Activated CD4-positive, alpha-beta T cell treated with anti-CD3 and anti-CD28 coated beads, Interleukin-2, Interleukin-4, amounts not matched to agents 100 ng/mL and 50 ng/mL, durations not matched to agents 16 hours and 8 hours (primary cell): ENCODE measurements at regions not wholly inside any gene's neighbourhood (a gene's known extent, or its start where the extent isn't known, plus 50 kb on each side); places are given as distances from the start of the nearest gene placed in this dataset.
"Not testable (repeated sequence)": the region's sequence is repeated elsewhere in the genome, so short reads cannot be mapped to it uniquely, and the experiment has no call there.

Experiments used
- DNase-seq: peaks from one replicate; pipeline ENCODE4 v3.0.0-alpha.2; 2020; ENCODE audit warnings: low spot score

DNA sequence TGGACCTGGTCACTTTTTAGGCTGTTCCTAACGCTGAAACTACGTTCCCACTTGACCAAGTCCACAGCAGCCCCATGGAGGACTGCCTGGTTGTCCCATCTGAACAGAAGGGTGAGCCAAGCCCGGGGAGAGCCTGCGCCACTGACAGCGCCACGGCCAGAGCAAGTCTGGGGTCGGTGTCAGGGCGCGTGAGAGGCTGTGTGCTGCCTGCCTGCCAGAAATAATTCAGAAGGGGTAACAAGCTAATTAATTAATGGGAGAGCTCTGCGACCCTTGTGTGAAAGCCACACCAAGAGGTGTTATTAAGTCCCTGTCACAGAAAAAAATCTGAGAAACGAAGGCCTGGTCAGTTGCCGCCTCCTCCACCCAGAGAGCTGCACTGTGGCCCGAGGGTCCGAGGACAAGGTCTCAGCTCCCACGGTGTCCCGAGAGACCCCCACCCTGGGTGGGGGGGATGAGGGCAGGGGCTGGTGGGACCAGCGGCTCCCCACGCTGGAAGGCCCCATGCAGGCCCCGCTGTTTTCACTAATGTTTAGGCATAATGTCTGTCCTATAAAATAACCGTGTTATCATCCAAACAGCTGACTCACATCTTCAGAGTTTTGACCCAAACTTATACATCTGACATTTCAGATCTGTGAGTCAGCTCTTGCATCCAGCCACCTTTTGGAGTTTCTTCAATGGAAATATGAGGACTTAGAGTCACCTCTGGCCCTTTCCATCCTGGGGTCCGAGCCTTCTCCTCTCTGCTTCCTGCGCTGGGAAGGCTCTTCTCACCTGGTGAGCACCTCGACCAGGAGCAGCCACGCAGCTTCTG is 58.5 kb downstream of the DLL1 start:
- no peak for DNase-seq

DNA sequence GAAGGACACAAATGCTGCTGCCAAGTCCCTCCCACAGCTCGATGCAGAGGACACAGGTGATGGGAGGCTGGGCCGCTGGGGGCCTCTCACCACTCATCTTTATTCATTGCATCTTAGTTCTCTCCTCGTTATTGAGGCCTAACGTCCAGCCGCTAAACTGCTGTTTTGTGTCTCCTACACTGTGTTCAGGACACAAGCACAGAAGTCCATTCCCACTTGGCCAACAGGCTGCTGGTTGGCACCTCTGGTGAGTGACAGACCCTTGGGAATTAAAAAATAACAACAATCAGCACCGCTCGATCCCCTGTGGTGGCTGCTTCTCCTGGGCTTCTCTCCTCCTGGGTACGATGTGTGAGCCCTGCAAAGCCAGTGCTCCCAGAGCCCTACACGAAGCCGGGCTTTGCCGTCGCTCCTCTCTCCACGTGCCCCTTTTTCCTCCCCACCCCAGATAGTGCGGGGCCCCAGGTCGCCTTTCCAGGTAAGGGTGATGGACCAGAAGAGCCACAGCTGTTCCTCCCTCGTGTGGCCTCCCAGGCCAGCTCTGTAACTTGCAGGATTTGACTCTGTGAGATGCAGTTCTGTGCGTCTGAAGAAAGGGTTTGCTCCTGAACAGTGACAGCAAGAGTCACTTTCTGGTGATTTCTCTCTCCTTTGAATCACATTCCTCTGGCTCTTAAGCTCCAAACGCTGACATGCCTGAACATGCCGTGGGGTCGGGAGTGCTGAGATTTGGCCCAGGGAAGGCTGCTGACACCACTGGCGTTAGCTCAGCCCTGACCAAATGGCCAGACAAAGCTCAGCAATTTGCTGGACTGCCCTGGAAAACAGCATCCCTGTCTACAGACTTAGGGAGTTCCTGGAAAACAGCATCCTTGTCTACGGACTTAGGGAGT is 59.3 kb downstream of the DLL1 start:
- DNase-seq = no peak

DNA sequence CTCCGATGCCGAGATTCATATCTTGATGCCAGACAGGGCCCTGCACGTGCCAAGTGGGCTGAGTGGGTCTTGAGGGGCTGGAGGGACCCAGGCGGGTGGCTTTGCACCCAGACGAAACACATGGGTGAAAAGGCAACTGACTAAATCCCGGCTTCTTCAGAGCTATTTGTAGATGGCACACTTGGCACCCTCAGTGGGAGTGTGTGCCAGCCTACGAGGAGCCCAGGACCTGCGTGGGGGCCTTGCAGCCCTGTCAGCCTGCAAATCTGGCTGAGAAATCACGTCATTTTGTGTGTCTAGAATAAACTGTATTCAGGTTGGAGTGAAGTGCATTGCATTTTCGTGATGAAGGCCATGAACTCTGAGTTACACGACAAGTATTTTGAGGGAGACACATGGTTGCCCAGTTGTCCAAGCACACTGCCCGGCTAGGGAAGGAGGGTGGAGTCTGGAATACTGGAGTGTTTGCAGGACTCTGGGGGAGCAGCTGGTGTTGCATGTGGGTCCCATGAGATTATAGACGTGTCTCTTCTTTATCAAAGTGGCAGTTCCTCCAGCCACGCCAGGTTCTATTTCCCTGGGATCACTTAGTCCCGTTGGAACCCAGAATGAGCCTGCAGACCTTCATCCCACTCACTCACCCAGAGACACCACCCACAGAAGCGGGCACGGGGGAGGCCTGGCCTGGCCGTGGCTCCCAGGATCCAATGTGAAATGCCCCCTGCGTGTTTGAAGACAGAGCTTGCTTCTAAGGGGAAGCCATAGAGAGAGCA is 60.2 kb downstream of the DLL1 start:
- no peak for DNase-seq

DNA sequence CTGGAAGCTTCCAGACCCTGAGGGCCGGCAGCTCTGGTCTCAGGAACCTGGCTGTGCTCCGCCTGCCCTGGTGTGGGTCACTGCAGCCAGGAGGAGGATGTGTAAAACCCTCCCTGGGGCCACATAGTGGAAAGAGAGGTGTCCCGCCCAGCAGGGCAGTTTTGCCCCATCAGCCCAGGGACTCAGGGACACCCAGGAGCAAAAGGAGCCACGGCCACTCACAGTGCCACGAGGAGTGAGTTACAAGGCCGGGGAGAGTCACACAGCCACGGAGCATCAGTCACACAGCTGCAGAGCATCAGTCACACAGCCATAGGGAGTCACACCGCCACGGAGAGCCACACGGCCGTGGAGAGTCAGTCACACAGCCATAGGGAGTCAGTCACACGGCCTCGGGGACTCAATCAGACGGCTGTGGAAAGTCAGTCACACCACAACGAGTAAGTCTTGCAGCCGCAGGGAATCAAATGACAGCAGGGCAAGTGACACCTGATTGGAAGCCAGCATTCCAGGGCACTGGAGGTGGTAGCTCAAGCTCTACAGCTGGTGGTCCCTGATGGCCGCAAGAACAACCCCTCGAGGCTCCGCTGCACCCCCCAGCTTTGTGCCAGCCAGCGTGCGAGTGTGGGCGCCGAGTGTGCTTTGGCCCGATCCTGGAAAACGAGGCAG is 60.9 kb downstream of the DLL1 start:
- no peak for DNase-seq

DNA sequence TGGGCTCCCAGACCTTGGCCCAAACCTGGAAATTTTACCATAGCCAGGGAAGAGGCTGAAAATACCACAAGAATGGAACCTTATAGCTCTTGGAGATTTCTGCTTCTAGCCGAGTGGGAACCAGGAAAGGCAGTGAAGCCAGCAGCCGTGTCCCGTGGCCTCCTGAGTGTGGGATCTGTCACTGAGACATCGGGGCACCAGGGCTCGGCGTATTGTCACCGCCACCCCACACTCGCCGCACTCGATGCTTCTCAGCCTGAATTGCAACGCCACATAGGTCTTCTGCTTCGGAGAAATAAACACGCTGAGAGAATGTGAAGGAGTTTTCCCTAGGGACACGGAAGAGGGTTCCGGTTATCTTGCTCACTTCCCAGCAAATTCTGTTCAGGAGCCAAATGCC is 61.5 kb downstream of the DLL1 start:
- DNase-seq = no peak

DNA sequence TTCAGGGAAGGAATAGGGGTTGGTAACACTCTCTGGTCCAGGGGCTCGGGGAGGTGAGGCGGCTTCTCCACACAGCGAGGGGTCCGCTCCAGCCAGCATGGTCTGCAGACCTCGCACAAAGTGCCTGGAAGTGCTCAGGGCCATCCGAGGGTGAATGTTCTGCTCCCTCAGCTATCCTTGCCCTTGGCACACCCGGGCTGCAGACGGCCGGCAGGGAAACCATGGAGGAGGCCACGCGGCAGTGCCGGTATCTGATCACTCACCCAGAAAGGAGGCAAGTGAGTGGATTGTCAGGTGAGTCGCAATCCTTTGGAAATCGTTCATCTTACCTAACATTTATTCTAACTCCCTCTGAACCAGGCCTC is 62.0 kb downstream of the DLL1 start:
- DNase-seq = no peak

DNA sequence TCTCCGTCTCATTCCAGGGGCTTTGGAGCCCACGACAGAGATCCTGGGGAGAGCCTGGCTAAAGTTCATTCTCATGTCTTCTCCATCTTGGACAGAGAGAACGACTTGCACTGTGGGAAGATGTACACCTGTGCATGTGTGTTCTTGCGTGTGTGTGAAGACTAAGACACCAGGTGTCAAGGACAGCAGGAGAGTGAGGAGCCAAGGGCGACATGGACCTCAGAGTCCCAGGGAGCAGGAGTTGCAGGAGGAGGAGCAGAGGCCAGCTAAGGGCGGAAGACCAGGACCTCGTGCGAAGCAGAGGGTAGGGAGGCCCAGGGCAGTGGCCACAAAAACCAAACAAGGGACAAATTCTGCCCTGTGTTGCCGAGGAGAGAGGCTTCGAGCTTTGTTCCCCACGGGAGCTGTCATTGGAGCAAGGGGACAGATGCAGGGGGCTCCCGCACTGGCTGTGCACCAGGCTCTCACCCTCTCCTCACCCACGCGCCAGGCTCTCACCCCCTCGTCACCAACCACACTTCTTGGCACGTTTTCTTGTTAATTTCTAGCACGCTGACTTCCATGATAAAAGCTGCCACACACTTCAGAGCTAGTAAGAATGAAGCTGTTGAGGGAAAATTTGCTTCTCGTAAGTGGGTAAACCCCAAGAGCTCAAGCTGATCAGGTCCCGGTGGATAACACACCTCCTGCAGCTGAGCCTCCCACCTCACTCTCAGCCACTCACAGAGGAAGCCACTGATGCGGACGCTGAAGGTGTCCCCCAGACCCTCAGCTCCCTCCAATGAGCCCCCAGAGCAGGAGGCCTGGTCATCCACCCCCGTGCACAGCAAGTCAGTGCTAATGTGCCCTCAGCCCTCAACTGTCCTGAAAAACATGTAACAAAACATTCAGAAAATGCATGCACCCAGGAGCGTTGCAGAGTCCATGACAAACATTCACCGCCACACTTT is 62.6 kb downstream of the DLL1 start:
- no peak for DNase-seq

DNA sequence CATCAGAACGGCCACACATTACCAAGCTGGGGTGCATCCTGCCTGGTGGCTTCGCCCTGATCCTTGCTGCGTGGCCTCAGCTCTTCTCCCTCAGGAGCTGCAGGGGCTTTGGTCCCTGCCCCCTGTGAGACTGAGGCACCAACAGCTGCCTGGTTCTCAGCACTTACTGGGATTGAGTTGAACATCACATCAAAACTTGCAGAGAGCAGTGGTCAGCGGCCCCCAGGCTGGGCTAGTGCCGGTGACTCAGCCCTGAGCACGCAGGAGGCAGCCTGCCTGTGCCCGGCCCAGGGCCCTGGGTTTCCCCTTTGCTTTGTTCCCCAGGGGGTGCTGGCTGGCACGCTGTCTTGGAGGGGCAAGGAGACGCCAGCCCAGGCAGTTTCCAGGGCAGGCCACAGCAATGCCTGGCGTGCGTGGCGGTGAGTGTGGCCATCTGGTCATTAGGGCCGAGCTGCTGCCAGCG is 63.3 kb downstream of the DLL1 start:
- DNase-seq = no peak

DNA sequence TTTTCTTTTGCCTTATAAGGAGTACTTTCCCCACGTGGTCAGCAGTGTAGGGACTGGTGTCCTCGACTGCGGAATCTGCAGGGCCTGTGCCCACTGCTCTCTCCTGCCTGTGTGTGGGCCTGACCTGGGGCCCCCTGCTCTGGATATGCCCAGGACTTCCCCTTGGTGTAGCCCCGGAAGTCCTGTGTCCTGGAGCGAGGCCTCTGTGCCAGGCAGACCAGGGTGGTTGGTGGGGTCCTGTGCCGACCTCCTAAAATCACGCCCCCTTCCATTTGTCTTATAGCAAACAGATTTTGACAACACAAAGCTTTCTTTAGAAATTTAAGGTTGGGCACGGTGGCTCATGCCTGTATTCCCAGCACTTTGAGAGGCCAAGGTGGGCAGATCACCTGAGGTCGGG is 64.2 kb downstream of the DLL1 start:
- DNase-seq = no peak

DNA sequence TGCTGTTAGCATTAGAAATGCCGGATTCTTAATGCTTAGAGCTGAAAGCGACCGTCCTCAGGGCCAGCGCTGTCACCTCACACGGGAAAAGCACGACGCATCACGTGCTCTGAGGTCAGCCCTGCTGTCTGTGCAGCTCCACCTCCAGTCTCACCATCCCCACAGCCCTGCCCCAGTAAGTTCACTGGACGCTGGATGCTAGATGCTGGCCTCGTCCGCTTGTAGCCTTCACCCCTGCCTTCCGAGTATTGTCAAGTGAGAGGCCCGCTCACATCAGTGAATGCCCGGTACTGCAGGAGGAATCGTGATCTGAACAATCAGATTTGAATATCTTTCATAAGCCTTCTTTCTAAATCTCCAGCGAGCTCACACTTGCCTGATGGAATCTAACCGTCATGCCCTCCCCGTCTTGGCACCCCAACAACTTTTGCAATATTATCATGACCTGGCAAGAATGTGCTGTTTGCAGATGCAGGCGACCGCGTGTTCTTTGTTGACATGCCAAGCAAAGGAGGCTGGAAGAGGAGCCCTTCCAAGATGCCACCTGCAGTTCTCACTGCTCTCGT is 64.9 kb downstream of the DLL1 start:
- no peak for DNase-seq

DNA sequence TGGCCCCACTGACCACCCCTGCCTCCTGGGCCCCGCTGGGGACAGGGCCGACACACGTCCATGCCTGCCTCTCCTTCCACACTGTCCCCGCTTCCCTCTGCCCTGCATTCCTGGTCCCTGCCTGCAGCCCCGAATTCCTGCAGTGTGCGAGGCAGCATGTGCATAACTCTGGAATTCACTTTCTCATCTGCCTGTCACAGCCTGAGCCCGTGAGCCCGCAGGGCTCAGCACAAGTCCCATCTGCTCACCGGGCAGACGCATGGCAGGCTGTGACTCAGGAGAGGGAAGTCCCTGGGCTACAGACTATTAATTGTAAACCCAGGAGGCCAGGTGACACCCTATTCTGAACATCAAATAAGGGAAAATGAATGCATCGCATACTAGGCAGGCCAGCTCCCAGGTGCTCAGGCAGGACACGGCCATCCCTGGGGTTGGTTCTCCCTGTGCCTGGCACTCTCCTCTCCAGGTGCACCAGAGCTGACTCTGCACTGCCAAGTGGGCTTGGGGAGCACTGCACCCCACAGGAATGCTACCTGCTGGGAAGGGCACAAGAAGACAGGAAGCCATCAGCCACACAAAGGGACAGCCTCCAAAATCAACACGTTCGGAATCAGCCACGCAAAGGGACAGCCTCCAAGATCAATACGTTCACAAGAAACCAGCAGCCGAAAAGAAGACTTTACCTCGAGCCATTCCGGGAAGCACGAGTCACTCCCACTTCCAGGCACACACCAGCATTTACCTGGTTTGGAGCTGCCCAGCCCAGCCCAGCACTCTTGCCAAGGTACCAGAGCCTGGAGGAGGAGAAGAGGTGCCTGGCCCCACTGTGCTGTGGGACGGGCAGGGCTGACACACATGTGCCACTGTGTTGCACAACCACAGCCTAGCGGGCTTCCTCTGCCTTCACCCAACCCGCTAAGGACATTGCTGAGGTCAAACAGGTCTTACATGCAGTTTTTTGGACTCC is 65.9 kb downstream of the DLL1 start:
- no peak for DNase-seq

DNA sequence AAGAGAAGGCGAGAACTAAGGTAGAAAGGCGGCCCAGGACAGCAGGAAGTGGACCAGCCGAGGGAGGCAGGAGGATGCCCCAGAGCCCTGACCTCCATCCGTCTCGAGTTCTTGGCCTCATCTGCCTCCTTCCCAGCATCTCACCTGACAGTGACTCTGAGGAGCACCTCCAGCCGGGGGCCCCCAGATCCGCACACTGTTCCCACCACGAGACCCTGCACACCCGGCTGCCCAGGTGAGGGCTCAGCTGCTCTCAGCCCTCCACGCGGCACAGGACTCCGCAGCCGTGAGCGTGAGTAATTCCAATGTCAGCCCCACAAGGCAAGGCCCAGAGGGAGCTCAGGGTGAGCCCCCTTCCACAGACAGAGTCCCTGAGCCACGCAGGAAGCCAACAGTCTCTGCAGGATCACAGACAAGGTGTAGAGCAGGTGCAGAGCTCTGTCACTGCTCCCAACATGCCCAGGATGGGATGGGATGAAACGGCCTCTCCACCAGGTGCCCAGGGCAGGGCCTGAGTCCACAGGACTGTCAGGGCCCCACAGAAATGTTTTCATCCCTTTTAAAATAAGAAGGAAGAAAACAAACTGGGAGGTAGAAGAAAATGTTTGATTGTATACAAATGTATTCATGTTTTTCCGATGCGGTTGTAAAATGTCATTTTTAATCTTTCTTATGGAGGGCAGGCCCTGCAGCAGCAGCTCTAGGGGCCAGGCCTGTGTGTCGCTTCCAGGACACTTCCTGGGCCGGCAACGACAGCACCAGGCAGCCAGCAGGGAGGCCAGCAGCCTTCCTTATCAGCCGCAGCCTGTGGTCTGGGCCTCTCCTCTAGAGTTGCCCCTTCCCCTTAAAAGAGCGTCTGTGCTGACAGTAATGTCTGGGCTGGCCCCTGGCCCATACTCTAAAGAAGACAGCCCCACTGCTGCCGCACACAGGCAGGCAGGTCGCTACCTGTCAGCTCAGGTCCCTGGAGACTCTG is 66.9 kb downstream of the DLL1 start:
- no peak for DNase-seq

DNA sequence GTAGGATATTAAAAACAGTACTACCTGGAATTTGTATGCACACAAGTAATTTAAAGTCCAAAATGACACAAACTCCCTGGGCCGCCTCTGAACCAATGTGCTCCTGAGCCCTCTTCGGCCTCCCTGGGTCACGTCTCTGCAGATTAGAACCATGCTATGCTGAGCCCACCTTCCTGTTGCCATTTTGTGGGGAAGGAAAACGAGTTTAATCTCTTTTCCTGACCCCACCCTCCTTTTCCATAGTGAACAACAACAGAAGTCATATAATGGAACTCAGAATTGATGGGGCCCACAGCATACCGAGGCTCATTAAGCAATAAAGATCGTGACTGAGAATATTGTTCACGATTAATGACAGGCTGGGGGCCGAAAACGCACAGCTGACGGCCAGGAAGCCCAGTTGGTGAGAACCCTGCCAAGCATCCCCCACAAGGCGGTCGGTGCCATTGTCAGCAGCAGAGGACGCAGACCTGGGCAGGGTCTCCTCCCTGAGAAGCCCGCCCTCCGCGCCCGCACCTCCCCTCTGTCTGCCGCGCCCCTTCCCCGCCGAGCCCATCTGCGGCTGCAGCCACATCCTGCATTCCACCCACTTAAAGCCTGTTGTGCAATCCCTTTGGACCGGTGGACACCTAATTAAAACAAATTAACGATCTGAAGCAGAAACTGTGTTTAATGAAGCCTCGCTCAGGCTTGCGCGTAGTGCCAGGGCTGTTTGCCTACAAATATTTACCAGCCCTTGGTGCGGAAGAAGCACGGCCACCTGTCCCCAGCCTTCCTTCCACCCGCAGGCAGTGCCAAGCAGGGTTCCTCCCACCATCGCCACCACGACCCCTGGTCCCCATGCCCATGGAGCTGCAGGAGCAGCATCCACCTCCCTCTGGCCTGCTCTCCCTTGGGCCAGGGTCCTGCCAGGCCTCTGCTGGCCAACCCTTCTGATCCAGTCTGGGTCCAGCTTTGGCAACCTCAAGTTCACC is 68.1 kb downstream of the DLL1 start:
- no peak for DNase-seq

DNA sequence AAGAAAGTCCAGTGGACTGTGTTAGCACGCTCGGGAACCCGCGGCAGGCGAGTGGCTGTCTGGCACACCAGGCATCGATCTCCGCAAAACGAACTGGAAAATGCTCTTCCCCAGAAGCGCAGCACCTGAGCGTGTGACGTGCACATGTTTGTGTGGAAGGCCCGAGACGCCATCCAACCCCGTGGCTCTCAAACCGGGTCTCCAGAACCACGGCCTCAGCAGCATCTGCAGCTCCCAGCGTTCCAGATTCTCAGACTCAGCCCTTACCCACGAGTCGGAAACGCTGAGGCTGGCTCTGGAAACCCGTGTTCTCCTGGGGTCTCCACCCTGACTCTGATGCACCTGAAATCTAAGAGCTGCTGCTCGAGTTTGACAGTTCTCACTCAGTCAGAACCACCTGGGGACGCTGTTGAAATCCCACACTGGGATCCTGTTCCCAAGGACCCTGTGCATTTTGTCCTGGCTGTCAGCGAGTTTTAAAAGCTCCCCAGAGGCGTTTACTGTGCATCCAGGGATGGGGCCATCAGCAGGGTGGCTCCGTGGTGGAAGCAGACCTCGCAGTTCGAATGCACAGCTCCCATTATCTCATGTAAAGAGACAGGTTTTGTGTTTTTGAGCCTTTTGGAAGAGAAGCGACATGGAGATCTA is 69.0 kb downstream of the DLL1 start:
- DNase-seq = no peak

DNA sequence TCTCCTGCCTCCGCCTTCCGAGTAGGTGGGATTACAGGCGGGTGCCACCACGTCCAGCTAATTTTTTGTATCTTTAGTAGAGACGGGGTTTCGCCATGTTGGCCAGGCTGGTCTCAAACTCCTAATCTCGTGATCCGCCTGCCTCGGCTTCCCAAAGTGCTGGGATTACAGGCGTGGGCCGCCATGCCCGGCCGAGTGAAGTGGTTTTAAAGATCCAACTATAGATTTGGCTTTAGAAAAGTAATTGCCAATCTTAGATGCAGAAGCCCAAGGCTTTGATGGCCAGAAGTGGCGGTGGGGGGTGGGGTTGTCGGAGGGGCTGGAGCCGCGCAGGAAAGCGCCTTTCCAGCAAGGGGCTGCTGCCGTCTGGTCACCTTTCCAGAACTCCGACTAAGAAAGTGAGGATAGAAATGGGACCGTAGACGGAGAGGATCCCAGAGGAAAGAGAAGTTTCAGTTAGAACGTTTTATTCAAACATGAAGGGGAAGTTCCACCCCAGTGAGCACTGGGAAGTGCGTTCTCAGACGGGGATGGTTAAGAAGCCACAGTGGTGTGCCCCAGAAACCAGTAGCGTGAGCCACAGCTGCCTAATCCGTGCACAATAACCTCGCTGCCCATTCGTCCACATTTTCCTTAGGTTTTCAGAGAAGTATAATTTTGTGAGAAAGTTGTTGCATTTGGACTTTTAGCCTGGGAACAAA is 69.7 kb downstream of the DLL1 start:
- no peak for DNase-seq

DNA sequence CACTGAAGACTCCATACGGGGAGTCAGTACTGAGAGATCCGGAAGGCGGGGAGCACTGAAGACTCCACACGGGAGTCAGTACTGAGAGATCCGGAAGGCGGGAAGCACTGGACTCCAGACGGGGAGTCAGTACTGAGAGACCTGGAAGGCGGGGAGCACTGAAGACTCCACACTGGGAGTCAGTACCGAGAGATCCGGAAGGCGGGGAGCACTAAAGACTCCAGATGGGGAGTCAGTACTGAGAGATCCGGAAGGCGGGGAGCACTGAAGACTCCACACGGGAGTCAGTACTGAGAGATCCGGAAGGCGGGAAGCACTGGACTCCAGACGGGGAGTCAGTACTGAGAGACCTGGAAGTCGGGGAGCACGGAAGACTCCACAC is 77.2 kb downstream of the DLL1 start:
- not testable (repeated sequence) for DNase-seq
